Neural crest cell (in vitro differentiated cells): ENCODE measurements at regions not wholly inside any gene's neighbourhood (a gene's known extent, or its start where the extent isn't known, plus 50 kb on each side); places are given as distances from the start of the nearest gene placed in this dataset.

Experiments
- DNase-seq: peaks from one replicate; pipeline ENCODE4 v3.0.0; 2021; ENCODE audit warnings: low read depth, mixed read lengths, low spot score
- H3K27ac Mint-ChIP-seq: one replicate; pipeline ENCODE4 v1.8.0; 2021; ENCODE audit warnings: mild to moderate bottlenecking, mixed read lengths; ENCODE audit not compliant: unreplicated experiment
- H3K27me3 Mint-ChIP-seq: 2 replicates; pipeline ENCODE4 v1.8.0; 2021; ENCODE audit warnings: low read depth, mild to moderate bottlenecking, mixed read lengths
- H3K36me3 Mint-ChIP-seq: 2 replicates; pipeline ENCODE4 v1.8.0; 2021; ENCODE audit warnings: low read depth, mild to moderate bottlenecking, mixed read lengths
- H3K4me1 Mint-ChIP-seq: 2 replicates; pipeline ENCODE4 v1.8.0; 2021; ENCODE audit warnings: mixed read lengths
- H3K4me3 Mint-ChIP-seq: one replicate; pipeline ENCODE4 v1.8.0; 2021; ENCODE audit warnings: mild to moderate bottlenecking, mixed read lengths
- H3K9me3 Mint-ChIP-seq: 2 replicates; pipeline ENCODE4 v1.8.0; 2021; ENCODE audit warnings: mixed read lengths
- CTCF ChIP-seq: fragments of 200-600 bp; sonication (generic); conservative IDR thresholded peaks from 2 replicates; pipeline ENCODE4 v1.5.0; 2021; ENCODE audit warnings: antibody characterized with exemption, mild to moderate bottlenecking

GRCh38 chr6:157741321-157741947 lies 81.6 kb upstream of the SNX9 start:
- Mint-ChIP-seq H3K4me3 (no peak overlapping the region), H3K27me3 (no peaks in the 10 kb centered on the region), H3K4me1 (no peaks in the 10 kb centered on the region), H3K27ac (no peak overlapping the region), H3K9me3 (peaks cover 12% of the 10 kb centered on the region), H3K36me3 (peaks cover 7% of the 10 kb centered on the region)
- no peak for TF ChIP-seq CTCF
- DNase-seq, result no peak

GRCh38 chr6:157741948-157742556 lies 81.0 kb upstream of the SNX9 start:
- Mint-ChIP-seq H3K36me3 (peaks cover 5% of the 10 kb centered on the region), H3K4me3 (no peak overlapping the region), H3K27me3 (no peaks in the 10 kb centered on the region), H3K27ac (no peak overlapping the region), H3K9me3 (peaks cover 13% of the 10 kb centered on the region), H3K4me1 (no peaks in the 10 kb centered on the region)
- no peak for DNase-seq
- no peak for TF ChIP-seq CTCF

- no peak overlapping the region for H3K27ac Mint-ChIP-seq
- TF ChIP-seq CTCF, result no peak
Measured at GRCh38 chr6:157744102-157744601, 78.9 kb upstream of the SNX9 start.

GRCh38 chr6:157746897-157747296 lies 76.1 kb upstream of the SNX9 start:
- Mint-ChIP-seq H3K9me3 (peaks cover 9% of the 10 kb centered on the region), H3K36me3 (no peaks in the 10 kb centered on the region), H3K4me1 (no peaks in the 10 kb centered on the region), H3K27me3 (peaks cover 4% of the 10 kb centered on the region), H3K4me3 (no peak overlapping the region), H3K27ac (no peak overlapping the region)
- TF ChIP-seq CTCF, result no peak
- DNase-seq, result no peak

More at GRCh38 chr6:157744102-157744601, 78.9 kb upstream of the SNX9 start:
- no peaks in the 10 kb centered on the region for H3K4me1 Mint-ChIP-seq
- H3K4me3 Mint-ChIP-seq, result no peak overlapping the region
- no peaks in the 10 kb centered on the region for H3K27me3 Mint-ChIP-seq
- DNase-seq, result no peak
- H3K36me3 Mint-ChIP-seq, result no peaks in the 10 kb centered on the region
- H3K9me3 Mint-ChIP-seq, result peaks cover 2% of the 10 kb centered on the region

GRCh38 chr6:157747370-157747769 lies 75.7 kb upstream of the SNX9 start:
- peaks cover 7% of the 10 kb centered on the region for H3K27me3 Mint-ChIP-seq
- peaks cover 12% of the 10 kb centered on the region for H3K9me3 Mint-ChIP-seq
- DNase-seq, result no peak
- no peaks in the 10 kb centered on the region for H3K4me1 Mint-ChIP-seq
- no peak for TF ChIP-seq CTCF
- H3K4me3 Mint-ChIP-seq, result no peak overlapping the region
- peaks cover 3% of the 10 kb centered on the region for H3K36me3 Mint-ChIP-seq
- no peak overlapping the region for H3K27ac Mint-ChIP-seq
